Heart left ventricle (tissue), 13 donors: ENCODE measurements at regions not wholly inside any gene's neighbourhood (a gene's known extent, or its start where the extent isn't known, plus 50 kb on each side); places are given as distances from the start of the nearest gene placed in this dataset.

Experiments
- POLR2A ChIP-seq, 2 donors: fragments of 450-650 bp; IDR thresholded peaks; one replicate each; pipeline ENCODE4 v1.6.1; 2017; ENCODE audit warnings: antibody characterized with exemption in 2 of 2, mild to moderate bottlenecking in 2 of 2, moderate library complexity in 2 of 2
- TF ChIP-seq, protein P1 (sequence below), 12 donors: fragments of 200-600 bp; sonication (generic) in 4 of 12; IDR thresholded peaks; one replicate each; pipeline versions ENCODE4 v1.5.0 to v1.8.0; 2018 to 2022; ENCODE audit warnings: antibody characterized with exemption in 12 of 12, mild to moderate bottlenecking in 5 of 12
- donor health status: ischemic (EF 13 %, LVEDD 7.1; RV severe dilation, severe dysfunction).
- donor health status: DM: no; HTN: yes; CAD: no.
- donor health status: DM: no; HTN: no; CAD: no.
- donor health status: ischemic (EF 25% LVEDD 6.9; RV normal size, moderate dysfunction).
- donor health status: ischemic (EF 25% LVEDD 5.7; RV mildly dilated, moderate dysfunction).
- donor health status: ischemic (EF 35%, LVEDD 5.7; RV mildly dilated, moderate dysfunction).
- donor health status: nonischemic (EF 11% LVEDD 7.7; RV severe dilation, severe dysfunction).
- donor health status: DM: yes; HTN: yes; CAD: no.
- donor health status: PGD.
- donor health status: ischemic (EF 29% LVEDD 5.4; RV normal size, mild dysfunction).
- donor health status: nonischemic (EF 23%, LVEDD 6.1; RV moderate dilation, normal function).

DNA sequence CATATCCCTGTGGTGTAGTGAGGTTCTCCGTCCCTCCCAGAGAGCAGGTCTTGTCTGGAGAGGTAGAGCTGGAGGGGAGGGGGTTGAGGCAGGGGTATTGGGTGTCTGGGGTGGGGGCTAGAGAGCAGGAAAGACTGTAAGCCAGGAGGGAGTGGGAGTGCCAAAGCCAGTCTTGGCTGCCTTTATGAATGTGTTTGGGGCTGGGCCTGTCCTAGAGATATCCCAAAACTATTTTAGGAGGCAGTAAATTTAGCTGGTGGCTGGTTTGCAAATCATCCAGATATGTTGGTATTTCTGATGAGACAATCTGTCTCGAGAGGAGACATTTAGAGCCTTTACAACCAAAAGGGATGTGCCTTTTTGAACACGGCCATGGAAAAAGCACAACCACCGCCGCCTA, 166.6 kb downstream of the TLE3 start:
- TF ChIP-seq, protein P1, sequence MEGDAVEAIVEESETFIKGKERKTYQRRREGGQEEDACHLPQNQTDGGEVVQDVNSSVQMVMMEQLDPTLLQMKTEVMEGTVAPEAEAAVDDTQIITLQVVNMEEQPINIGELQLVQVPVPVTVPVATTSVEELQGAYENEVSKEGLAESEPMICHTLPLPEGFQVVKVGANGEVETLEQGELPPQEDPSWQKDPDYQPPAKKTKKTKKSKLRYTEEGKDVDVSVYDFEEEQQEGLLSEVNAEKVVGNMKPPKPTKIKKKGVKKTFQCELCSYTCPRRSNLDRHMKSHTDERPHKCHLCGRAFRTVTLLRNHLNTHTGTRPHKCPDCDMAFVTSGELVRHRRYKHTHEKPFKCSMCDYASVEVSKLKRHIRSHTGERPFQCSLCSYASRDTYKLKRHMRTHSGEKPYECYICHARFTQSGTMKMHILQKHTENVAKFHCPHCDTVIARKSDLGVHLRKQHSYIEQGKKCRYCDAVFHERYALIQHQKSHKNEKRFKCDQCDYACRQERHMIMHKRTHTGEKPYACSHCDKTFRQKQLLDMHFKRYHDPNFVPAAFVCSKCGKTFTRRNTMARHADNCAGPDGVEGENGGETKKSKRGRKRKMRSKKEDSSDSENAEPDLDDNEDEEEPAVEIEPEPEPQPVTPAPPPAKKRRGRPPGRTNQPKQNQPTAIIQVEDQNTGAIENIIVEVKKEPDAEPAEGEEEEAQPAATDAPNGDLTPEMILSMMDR (IDR thresholded peaks at IDR 0.05), result no peak
- no peak for TF ChIP-seq POLR2A (IDR thresholded peaks at IDR 0.05)
